ENCODE measurements at regions not wholly inside any gene's neighbourhood (a gene's known extent, or its start where the extent isn't known, plus 50 kb on each side); places are given as distances from the start of the nearest gene placed in this dataset.

DNA sequence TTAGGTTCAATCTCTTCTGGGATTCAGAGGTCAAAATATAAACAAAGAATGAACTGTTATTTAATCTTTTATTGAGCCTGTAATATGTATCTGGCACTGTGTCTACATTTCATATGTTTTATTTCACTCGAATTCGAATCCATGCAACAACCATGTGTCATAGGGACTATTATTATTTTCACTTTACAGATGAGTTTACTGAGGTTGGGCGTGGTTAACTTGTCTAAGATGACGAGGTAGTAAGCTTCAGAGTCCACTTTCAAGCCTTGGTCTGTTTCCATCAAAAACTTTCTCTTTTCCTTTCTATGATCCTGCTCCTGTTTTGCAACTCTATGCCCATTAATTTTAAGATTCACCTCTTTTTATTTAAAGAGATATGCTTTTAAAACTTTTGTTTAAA lies 55.2 kb upstream of the DMAC1 start:
- WGBS, 2 donors (ENCODE audit: low coverage in 1 of 2): 46 to 53% methylated on average over 4 of the region's 4 CpGs
- Histone ChIP-seq H3K27me3 (no peaks in the 10 kb centered on the region), H3K4me3 (no peak overlapping the region), H3K36me3 (no peaks in the 10 kb centered on the region), H3K4me1 (no peaks in the 10 kb centered on the region), H3K9me3 (no peaks in the 10 kb centered on the region), H3K27ac (no peak overlapping the region)
- in situ Hi-C loops (cut with MboI; ENCODE audit: low pct_ligation_motif_present in 1 of 4, low pct_unique_long_range_greater_than_20kb in 1 of 4, low sequenced_read_pairs in 3 of 4) (no loop called here), intact Hi-C loops (cut with DNase I; ENCODE audit: low total_unique reads) (no loop called here)
- no peak for TF ChIP-seq EP300 (IDR thresholded peaks at IDR 0.05; ENCODE audit: low read depth)
- no peak for TF ChIP-seq POLR2AphosphoS5 (IDR thresholded peaks at IDR 0.05)
- TF ChIP-seq CTCF (IDR thresholded peaks at IDR 0.05): no peak
- TF ChIP-seq POLR2A (IDR thresholded peaks at IDR 0.05): no peak
- DNase-seq: no peak

Measured in transverse colon (tissue), 4 donors.